ENCODE measurements at regions not wholly inside any gene's neighbourhood (a gene's known extent, or its start where the extent isn't known, plus 50 kb on each side); places are given as distances from the start of the nearest gene placed in this dataset.
A peak's percentile ranks its signal among the peaks of the same experiment; 100 is the strongest.

DNA sequence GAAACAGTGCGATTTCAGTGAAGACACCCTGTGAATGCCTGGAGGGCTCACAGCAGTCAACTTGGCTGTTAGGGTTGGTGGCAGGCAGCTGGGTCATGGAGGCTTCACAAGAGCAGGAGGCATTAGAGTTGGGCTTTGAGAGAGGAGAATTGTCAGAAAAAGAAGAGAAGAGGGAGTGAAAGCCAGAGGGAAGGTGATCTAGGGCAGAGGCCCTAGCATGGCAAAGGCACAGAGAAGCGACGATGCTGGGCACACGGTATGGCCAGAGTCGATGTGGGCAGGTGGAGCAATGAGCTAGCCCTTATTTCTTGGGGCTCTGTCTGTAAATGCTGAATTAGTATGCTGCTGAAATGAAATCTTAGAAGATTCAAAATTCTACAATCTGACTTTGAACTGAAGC is 52.6 kb upstream of the OLFM4 start:
- no peak for DNase-seq

DNA sequence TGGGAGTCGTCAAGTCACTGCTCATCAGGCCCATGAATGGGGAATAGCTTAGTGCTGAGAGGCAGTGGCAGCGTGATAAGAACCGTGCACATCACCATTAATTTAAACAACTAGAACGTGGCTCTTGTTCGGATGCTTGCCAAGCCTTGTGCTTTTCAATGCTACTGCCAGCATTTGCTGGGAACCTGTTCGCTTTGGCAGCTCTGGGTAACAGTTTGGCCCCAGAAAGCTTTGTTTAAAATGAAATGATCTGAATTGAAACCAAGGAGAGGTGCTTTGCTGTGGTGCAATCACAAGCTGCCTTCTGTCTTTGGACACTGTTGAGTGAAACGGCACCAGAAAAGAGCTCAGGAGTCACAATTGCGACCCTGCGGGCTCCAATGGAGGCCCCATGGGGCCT is 53.5 kb upstream of the OLFM4 start:
- no peak for DNase-seq

DNA sequence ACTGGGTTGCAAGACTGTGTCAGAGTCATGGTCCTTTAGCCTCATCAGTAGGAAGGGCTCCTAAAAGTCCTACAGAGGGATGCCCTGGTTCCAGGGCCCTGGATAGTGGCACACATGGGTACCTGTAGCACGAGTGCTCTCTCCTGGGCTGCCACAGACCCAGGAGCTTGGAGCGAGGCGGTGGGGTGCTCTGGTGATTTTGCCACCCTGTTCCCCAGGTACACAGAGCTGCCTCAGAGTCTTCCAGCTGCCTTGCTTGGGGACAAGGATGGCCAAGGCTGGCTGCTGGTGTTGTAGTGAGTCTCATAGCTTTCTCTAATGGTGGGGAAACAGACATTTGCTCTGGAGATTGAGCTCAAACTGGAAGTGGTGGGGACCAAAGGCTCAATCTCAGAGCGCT is 53.9 kb upstream of the OLFM4 start:
- no peak for DNase-seq

DNA sequence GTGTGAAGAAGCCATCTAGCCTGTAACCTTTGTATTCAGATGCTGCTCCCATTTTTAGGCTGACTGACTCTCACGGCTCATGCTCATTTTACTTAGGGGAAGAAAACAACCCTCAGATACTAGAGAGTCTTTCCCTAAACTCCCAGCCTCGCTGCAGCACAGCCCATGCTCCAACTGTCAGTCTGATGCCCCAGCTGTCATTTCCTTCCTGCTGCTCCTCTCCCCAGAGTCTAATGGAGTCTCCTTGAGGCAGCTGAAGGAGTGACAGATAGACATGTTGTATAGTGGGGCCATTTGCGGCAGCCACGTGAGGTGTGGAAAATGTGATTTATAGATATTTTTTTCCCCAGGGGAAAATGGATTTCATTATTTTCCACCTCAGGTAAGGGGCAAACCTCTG is 59.2 kb upstream of the OLFM4 start:
- peak; percentile 84 for DNase-seq

GRCh38 chr13:52968074-52968700 is 60.4 kb upstream of the OLFM4 start:
- peak; percentile 90 for DNase-seq

DNA sequence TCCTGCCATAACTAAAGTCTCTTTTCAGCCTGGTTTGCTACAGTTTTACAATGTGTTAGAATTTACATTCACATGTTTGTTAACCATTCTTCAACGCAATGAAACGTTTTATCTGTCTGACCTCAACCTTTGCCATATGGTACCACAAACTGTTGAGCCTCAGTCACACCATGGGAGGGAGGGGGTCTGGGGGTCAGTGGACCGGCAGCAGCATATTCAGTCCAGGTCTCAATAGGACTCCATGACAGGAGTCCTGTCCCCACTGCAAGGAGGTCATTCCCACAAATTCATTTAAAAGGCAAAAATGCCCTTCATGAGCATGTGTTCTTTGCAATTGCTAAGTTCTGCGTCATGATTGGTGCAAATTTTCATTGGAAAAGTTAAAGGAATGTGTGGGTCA is 66.6 kb upstream of the OLFM4 start:
- no peak for DNase-seq

GRCh38 chr13:52961256-52961910 is 67.2 kb upstream of the OLFM4 start:
- DNase-seq: peak; percentile 58

DNA sequence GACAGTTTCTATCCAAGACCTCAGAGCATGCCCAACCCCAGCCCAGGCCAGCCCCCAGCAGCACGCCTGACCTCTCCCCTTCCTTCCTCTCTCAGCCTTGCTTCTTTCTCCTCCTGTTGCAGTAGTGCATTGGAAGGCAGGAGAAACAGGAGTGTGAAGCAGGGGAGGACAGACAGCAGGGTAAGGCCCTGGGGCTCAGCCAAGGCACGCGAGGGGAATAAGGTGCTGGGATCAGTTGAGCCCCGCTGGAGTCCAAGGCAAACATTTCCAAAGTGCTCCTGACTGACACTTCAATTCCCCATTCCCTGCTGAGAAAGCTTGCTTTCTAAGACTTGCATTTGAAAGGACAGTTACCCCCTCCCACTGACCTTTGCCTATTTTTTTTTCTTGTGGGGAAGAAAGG is 73.1 kb upstream of the OLFM4 start:
- peak; percentile 56 for DNase-seq

DNA sequence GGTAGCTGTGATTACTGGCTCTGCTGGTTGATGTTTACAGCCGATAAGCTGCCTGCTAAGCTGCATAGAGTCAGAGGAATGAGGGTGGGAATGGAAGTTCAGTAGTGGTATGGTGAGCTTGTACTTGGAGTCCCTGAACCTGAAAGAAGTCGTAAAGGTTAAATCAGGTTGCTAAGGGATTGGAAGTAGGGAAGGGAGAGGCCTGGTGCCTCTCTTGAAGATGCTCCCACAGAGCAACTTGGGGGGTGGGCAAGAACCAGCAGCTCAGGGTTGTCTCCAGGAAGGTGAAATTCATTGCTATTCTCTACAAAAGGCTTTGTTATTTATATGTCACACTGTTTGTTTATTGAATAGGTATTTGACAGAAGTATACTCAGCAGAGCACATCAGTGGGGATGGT is 73.8 kb upstream of the OLFM4 start:
- DNase-seq: no peak

DNA sequence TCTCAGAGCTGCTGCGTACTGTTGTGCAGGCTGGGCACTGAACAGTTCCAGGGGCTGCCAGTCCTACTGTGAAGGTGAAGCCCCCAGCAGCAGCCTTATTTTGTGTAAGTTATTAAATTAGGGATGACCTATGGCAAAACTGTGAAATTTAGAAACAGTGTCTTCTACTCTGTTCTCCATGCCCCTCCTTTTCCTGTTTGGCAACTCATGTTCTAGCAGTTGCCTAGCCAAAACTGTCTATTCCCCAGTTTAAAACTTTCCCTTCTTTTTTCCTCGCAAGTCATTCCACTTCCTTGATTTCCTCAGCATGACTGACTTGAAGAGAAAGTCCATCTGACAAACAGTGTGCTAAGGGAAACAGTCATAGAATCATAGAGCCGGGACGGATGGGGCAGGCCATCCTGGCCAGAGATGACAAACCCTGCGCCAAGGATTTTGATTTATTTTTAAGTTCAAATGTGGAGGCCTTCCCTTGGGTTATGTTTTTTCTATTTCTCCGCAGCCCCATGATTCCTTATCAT is 78.1 kb upstream of the OLFM4 start:
- no peak for DNase-seq

DNA sequence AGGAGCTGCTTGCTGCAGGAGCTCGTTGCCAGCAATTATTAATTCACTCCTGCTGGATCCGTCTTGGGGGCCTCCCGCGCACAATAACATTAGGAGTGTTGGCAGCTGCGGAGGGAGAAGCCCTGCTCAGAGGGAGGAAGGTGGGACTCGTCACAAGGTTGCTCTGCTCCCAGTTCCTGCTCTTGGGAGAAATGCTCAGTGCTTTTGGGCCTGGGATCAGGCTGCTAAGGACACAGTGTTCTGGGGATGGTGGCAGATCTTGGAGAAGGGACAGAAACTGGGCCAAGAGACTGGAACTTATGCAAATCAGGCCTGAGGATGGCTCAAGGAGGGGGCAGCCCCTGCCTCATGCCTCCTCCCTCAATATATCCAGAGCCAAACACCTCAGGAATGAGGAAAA is 78.9 kb upstream of the OLFM4 start:
- no peak for DNase-seq

DNA sequence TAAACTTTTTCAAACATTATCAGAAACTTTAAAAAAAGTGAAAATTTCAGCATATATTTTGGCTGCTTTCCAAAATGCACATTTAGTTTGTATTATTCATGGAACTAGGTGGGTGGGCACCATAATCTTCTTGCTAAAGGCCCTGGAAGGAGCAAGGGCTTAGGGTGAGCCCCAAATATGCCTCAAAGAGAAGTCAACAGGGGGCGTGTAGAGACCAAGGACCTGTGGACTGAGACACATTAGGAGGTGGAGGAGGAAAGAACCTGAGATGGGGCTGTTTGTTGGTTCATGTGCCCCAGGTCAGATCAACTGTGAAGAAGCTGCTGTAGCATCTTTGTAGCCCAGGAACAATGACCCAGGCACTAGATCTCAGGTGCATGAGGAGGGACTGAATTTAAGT is 79.6 kb upstream of the OLFM4 start:
- no peak for DNase-seq

DNA sequence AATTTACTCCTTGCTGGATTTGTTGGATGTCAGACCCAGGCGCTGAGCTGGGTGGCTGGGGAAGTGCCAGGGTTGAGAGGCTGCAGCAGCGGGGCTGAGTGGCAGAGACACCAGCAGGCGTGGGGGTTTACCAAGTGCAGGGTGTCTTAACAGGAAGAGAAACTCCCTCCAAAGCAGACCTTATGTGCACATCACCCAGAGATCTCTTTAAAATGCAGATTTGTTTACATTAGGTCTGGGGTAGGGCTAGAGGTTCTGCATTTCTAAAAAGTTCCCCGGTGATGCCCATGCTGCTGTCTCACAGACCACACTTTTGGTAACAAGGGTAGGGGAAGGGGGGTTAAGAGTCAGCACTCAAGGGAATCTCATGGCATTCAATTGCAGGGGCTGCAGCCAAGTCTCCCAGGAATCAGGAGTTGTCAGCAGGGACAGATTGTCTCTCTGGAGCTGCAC is 80.7 kb upstream of the OLFM4 start:
- no peak for DNase-seq

DNA sequence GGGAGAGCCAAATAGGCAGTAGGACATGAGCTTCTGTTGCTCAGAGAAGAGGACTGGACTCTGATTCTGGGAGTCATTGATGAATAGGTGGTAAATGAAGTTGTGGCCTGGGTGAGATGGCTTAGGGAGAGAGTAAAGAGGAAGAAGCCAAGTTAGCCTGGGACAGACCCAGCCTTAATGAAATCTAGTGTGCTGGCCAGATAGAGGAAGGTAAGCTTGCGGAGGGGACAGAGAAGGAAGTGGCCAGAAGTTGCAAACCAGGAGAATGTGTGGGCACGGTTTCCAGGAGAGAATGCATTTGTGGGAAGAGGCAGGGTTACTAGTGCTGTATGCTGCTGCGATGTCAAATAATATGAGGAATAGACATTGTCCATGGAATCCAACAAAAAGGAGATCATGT is 83.3 kb upstream of the OLFM4 start:
- DNase-seq: no peak

DNA sequence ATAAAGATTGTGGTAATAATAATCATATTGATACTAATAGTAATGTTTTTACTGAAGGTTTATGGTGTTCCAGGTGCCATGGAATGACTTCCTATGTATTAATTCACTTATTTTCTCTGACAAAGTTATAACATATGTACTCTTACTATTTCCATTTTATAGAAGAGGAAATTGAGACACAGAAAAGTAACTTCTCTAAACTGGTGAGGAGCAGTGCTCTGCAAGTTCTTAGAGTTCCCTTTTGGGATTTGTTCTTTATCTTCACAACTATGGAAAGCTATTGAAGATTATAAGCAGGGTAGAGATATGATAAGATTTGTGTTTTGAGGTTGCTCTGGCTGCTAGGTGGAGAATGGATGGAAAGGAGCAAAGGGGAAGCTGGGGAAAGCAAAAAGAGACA is 83.9 kb upstream of the OLFM4 start:
- no peak for DNase-seq

- DNase-seq: no peak
These were observed 89.6 kb upstream of the PCDH8 start for GRCh38 chr13:52938065-52938464.

DNA sequence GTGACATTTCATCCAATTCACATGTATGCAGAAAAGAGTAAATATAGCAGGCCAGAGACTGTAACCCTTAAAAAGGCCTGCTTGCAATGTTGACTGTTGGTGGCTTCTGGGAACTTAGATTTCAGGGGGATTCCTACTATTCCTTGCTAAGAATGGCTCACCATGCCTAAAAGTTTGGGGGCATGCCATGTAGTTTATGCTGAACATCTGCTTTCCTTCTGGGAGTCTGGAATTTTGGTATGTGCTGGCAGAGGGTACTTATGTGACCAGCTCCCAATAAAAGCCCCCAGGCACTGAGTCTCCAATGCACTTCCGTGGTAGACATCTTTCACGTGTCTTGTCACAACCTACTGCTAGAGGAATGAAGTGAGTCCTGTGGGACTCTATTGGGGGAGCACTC is 88.4 kb upstream of the PCDH8 start:
- no peak for DNase-seq

DNA sequence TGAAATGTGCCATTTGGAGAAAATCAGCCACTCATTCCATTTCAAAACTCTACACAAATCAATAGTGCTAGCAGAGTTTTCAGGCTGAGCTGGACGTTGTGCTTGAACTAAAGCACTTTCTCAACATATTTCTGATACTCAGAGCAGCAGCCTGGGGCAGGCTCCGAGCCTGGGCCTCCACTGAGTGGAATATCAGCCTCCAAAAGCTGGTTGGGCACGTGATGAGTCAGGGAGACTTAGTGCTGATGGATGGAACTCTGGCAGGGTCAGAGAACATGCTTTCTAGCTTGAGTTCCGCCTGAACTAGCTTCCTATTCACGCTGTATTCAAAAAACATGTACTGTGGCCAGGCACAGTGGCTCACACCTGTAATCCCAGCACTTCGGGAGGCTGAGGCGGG is 85.8 kb upstream of the PCDH8 start:
- peak; percentile 74 for DNase-seq

DNA sequence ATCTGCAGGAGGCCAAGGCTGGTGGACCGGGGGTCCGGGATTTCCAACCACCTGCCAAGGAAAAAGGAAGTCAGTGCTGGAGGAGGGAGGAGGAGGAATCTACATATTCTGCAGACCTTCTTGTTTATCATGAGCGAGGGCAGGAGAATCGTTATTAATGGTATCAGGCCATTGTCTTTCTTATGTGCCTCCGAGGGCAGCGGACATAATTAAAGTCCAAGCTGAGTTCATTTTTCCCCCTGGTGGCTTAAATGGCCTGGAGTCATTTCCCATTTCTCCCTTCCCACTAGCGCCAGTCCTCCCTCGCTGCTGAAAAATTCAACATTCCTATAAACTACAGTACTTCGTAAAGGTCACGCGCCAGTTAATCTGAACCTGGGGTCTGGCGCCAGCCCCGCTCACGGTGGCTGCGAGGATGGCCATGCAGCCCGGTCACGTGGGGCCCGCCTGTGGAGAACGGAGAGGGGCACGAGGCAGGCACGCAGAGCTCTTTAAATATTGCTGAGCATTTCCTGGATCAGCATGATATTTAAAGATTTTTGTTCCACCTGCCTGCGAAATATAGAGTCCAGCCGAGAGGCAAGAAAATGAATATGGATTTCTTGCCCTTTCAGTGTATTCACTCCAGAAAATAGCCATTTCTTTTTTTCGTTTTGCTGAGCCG is 85.2 kb upstream of the PCDH8 start:
- peak; percentile 59 for DNase-seq

DNA sequence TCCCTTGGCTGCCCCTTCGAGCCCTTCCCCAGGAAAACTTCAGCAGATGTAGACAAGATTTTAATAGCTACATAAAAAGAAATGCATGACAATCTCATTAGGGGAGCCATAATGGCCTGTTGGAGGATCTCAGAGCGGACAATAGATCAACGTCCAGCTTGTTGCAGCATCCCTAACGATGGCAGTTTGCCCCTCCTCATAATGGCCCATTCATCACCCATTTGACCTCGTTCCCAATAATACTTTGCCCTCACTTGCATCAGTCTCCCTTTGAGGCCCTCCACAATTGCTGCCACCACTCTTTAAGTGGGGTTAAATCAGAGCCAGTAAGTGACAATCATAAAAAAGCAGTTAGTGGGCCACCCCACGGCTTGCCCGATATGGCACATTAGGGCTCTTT is 84.7 kb upstream of the PCDH8 start:
- DNase-seq: peak; percentile 56

GRCh38 chr13:52932649-52933048 is 84.2 kb upstream of the PCDH8 start:
- no peak for DNase-seq

DNA sequence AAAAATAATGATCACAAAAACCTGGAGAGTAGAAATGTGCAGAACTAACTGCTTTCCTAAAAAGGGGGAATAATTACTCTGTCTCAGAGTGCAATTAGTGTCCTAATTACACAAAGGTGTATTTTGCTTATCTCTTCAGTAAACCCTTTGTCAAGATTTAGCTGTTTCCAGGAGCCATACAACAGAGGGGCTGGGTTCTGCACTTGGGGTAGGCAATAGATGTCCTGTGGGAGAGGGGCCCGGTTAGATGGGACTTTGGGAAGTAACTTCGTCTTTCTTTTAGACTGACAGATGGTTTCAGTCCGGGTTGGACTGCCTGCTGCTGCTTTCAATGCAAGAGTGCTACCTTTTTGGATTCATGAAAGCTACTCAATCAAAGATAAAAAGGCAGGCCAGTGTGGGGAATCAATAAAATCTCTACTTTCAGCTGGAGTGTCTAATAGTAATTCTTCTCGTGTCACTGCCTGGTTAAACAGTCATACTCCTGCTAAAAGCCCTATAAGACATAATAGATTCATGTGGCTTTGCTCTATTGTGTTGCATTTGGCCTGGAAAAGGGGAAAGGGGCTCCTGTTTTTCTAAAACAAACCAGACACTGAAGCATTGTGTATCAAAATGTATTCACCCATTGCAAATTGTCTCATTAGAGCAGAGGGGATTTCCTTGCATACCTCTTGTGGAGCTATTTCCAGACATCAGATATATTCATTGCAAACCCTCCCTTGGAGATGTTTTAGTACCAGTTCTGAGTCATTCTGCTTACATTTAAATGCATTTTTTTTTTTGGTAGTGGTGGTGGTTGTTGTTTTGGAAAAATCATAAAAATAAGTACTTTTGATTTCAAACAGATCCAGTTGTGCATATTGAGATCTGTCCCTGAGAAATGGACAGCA is 83.3 kb upstream of the PCDH8 start:
- peak; percentile 64 for DNase-seq

DNA sequence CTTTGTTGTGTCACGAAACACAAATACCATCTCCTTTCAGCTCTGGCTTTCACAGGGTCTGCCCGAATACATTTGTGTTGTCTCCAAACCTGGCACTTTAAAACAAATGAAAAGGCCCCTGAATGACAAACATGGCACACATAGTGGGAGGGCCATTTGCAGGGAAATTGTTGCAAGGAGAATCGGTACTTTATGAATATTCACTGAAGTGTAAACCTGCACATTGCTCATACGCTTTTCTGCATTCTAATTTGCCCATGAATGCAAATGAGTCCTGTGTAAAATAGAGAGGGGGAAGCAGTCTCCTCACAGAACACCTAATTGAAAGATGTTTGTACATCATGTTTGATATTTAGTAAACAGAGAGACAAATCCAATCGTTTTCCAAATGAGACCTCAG is 82.7 kb upstream of the PCDH8 start:
- DNase-seq: peak; percentile 70
